ENCODE measurements at regions not wholly inside any gene's neighbourhood (a gene's known extent, or its start where the extent isn't known, plus 50 kb on each side); places are given as distances from the start of the nearest gene placed in this dataset.
A peak's percentile ranks its signal among the peaks of the same experiment; 100 is the strongest.

- in situ Hi-C loops (cut with HindIII; ENCODE audit: low sequenced_read_pairs), result no loop called here
- DNase-seq (ENCODE audit: low spot score), result peak; percentile 9
Observed at GRCh38 chr4:120977435-120977997, 55.0 kb upstream of the PRDM5 start.

GRCh38 chr4:120973207-120973606 lies 50.7 kb upstream of the PRDM5 start:
- DNase-seq (ENCODE audit: low spot score), result no peak
- in situ Hi-C loops (cut with HindIII; ENCODE audit: low sequenced_read_pairs), result no loop called here

Data from G401 (cell line).